H1 (cell line): ENCODE measurements at regions not wholly inside any gene's neighbourhood (a gene's known extent, or its start where the extent isn't known, plus 50 kb on each side); places are given as distances from the start of the nearest gene placed in this dataset.

Experiments used
- CTCF ChIA-PET: fragments of 300-600 bp; sonication (Branson Sonifier 250); formaldehyde crosslinking; loops from one replicate; lab custom pipeline; 2021; ENCODE audit not compliant: partially characterized antibody; lab: Charles Lee
- POLR2A ChIA-PET: fragments of 300-600 bp; sonication (Branson Sonifier 250); formaldehyde crosslinking; loops from one replicate; lab custom pipeline; 2021; ENCODE audit warnings: inconsistent platforms; ENCODE audit not compliant: partially characterized antibody; lab: Charles Lee
- DNase-seq, 2 experiments: peaks; one replicate each; pipeline versions ENCODE4 v3.0.0 to v3.0.0-alpha.2; 2010 to 2022; ENCODE audit warnings: low spot score in 2 of 2, low read depth in 1 of 2, mixed read lengths in 1 of 2
- FAIRE-seq: peaks from 2 replicates; lab custom pipeline; 2011; peaks lifted over from hg19 to GRCh38; lab: Jason Lieb, UNC
- H2AFZ ChIP-seq: 2 replicates; pipeline ENCODE4 v1.8.1; 2012; ENCODE audit warnings: low read length, inconsistent platforms
- H2AK5ac ChIP-seq: 2 replicates; pipeline ENCODE4 v1.6.1; 2013; ENCODE audit warnings: low read depth, low read length
- H2BK120ac ChIP-seq: replicated peaks from 2 replicates; pipeline ENCODE3; 2013; ENCODE audit warnings: low read depth, low read length, inconsistent platforms
- H2BK12ac ChIP-seq: 2 replicates; pipeline ENCODE4 v1.6.1; 2013; ENCODE audit warnings: low read depth, low read length
- H2BK15ac ChIP-seq: 2 replicates; pipeline ENCODE4 v1.6.1; 2013; ENCODE audit warnings: low read length
- H2BK20ac ChIP-seq: 2 replicates; pipeline ENCODE4 v1.6.1; 2013; ENCODE audit warnings: low read length
- H2BK5ac ChIP-seq: 2 replicates; pipeline ENCODE4 v1.6.1; 2013; ENCODE audit warnings: low read depth, low read length
- H3K14ac ChIP-seq: 2 replicates; pipeline ENCODE4 v1.6.1; 2013; ENCODE audit warnings: inconsistent platforms; ENCODE audit not compliant: insufficient read length
- H3K18ac ChIP-seq: 2 replicates; pipeline ENCODE4 v1.6.1; 2013; ENCODE audit warnings: low read length; ENCODE audit errors: extremely low read depth
- H3K23ac ChIP-seq: 2 replicates; pipeline ENCODE4 v1.6.1; 2013; ENCODE audit warnings: inconsistent platforms; ENCODE audit not compliant: insufficient read length
- H3K23me2 ChIP-seq: 2 replicates; pipeline ENCODE4 v1.6.1; 2013; ENCODE audit warnings: low read depth, low read length
- H3K27ac ChIP-seq: 2 replicates; pipeline ENCODE4 v1.6.1; 2011; ENCODE audit warnings: low read depth, low read length, inconsistent platforms
- H3K27me3 ChIP-seq, 4 experiments: replicated peaks in 1 of 4; 1 replicate in 1 of 4; 2 replicates in 3 of 4; pipeline versions ENCODE4 v1.6.1 to v1.8.1; 2011 to 2013; ENCODE audit warnings: low read length in 3 of 4, mild to moderate bottlenecking in 3 of 4, inconsistent platforms in 2 of 4, mixed read lengths in 2 of 4, moderate library complexity in 1 of 4; ENCODE audit not compliant: control insufficient read depth in 3 of 4, insufficient read depth in 3 of 4; ENCODE audit errors: extremely low read depth in 1 of 4
- H3K36me3 ChIP-seq, 4 experiments: 2 replicates each; pipeline versions ENCODE4 v1.6.1 to v1.8.1; 2011 to 2013; ENCODE audit warnings: mild to moderate bottlenecking in 4 of 4, low read length in 3 of 4, moderate library complexity in 2 of 4, control low read depth in 1 of 4, inconsistent platforms in 1 of 4; ENCODE audit not compliant: insufficient read depth in 4 of 4, control insufficient read depth in 2 of 4
- H3K4ac ChIP-seq: replicated peaks from 2 replicates; pipeline ENCODE3; 2013; ENCODE audit warnings: low read length, low read depth, mixed read lengths, inconsistent platforms; ENCODE audit not compliant: insufficient read length
- H3K4me1 ChIP-seq, 4 experiments: replicated peaks in 1 of 4; 1 replicate in 1 of 4; 2 replicates in 3 of 4; pipeline versions ENCODE4 v1.6.1 to v1.8.1; 2011 to 2013; ENCODE audit warnings: low read length in 3 of 4, inconsistent platforms in 2 of 4, mixed read lengths in 1 of 4; ENCODE audit not compliant: insufficient read depth in 4 of 4, control insufficient read depth in 3 of 4
- H3K4me2 ChIP-seq, 2 experiments: 2 replicates each; pipeline versions ENCODE4 v1.6.1 to v1.8.1; 2011 to 2013; ENCODE audit warnings: low read depth in 2 of 2, low read length in 2 of 2, control low read depth in 1 of 2, inconsistent platforms in 1 of 2, mild to moderate bottlenecking in 1 of 2; ENCODE audit not compliant: insufficient read depth in 1 of 2
- H3K4me3 ChIP-seq, 4 experiments: fragments of 200-600, 300-600 bp in 1 of 4; sonication (generic), shearing (Covaris generic), sonication (Bioruptor Twin) in 1 of 4; 2 replicates each; pipeline versions ENCODE4 v1.5.1 to v1.8.1; 2011 to 2016; ENCODE audit warnings: low read length in 4 of 4, low read depth in 3 of 4, control low read depth in 2 of 4, inconsistent platforms in 2 of 4, mild to moderate bottlenecking in 2 of 4, mixed read lengths in 1 of 4, moderate library complexity in 1 of 4; ENCODE audit not compliant: insufficient read depth in 2 of 4; ENCODE audit errors: extremely low read depth in 1 of 4
- H3K56ac ChIP-seq: replicated peaks from 2 replicates; pipeline ENCODE3; 2013; ENCODE audit warnings: low read depth, mild to moderate bottlenecking, mixed read lengths, low read length, inconsistent platforms; ENCODE audit not compliant: insufficient read length
- H3K79me1 ChIP-seq: 2 replicates; pipeline ENCODE4 v1.6.1; 2013; ENCODE audit warnings: low read depth, low read length, control low read depth
- H3K79me2 ChIP-seq, 2 experiments: 2 replicates each; pipeline versions ENCODE4 v1.6.1 to v1.8.1; 2012 to 2013; ENCODE audit warnings: low read length in 2 of 2, mild to moderate bottlenecking in 2 of 2, inconsistent platforms in 1 of 2; ENCODE audit not compliant: insufficient read depth in 2 of 2, control insufficient read depth in 1 of 2
- H3K9ac ChIP-seq, 4 experiments: replicated peaks in 1 of 4; 1 replicate in 1 of 4; 2 replicates in 3 of 4; pipeline versions ENCODE4 v1.6.1 to v1.8.1; 2011 to 2013; ENCODE audit warnings: low read depth in 3 of 4, low read length in 3 of 4, control low read depth in 2 of 4, mild to moderate bottlenecking in 2 of 4, moderate library complexity in 2 of 4, inconsistent platforms in 1 of 4; ENCODE audit errors: extremely low read depth in 1 of 4
- H3K9me3 ChIP-seq, 2 experiments: 2 replicates each; pipeline versions ENCODE4 v1.6.1 to v1.8.1; 2012 to 2013; ENCODE audit warnings: mild to moderate bottlenecking in 2 of 2, moderate library complexity in 2 of 2, control low read depth in 1 of 2, inconsistent platforms in 1 of 2, low read depth in 1 of 2, low read length in 1 of 2, mixed read lengths in 1 of 2; ENCODE audit not compliant: insufficient read depth in 2 of 2
- H4K20me1 ChIP-seq, 2 experiments: replicated peaks in 1 of 2; 2 replicates each; pipeline versions ENCODE3 to v1.8.1; 2011 to 2013; ENCODE audit warnings: inconsistent platforms in 2 of 2, low read length in 2 of 2, mild to moderate bottlenecking in 1 of 2; ENCODE audit not compliant: insufficient read depth in 2 of 2, control insufficient read depth in 1 of 2
- H4K5ac ChIP-seq: 2 replicates; pipeline ENCODE4 v1.6.1; 2013; ENCODE audit warnings: low read length, low read depth, mixed read lengths, inconsistent platforms; ENCODE audit not compliant: insufficient read length
- H4K8ac ChIP-seq: 2 replicates; pipeline ENCODE4 v1.8.0; 2013; ENCODE audit warnings: mild to moderate bottlenecking, moderate library complexity, low read length, inconsistent platforms; ENCODE audit not compliant: insufficient read depth; ENCODE audit errors: extremely low read depth
- H4K91ac ChIP-seq: replicated peaks from 2 replicates; pipeline ENCODE3; 2013; ENCODE audit warnings: low read length, mixed read lengths, inconsistent platforms; ENCODE audit not compliant: insufficient read length
- RBBP5 ChIP-seq: IDR thresholded peaks from 2 replicates; pipeline ENCODE4 v1.7.1; 2012; ENCODE audit warnings: low read depth, mild to moderate bottlenecking, inconsistent platforms, low read length, moderate library complexity, borderline replicate concordance
- WGBS, 2 experiments: shearing (Covaris generic) in 1 of 2; methylation state at CpG; one replicate each; pipeline versions ENCODE4 v1.1.6 to v1.1.7; 2013 to 2015; ENCODE audit warnings: low lambda C conversion rate in 2 of 2, mixed read lengths in 2 of 2, inconsistent platforms in 1 of 2, low coverage in 1 of 2, missing lambda C conversion rate in 1 of 2; ENCODE audit not compliant: insufficient replicate concordance in 2 of 2, insufficient coverage in 1 of 2, insufficient read length in 1 of 2; ENCODE audit errors: extremely low coverage in 1 of 2, missing lambda C conversion rate in 1 of 2; 5-methylcytosine and 5-hydroxymethylcytosine counted together

GRCh38 chr10:2212244-2212834 is 475.0 kb upstream of the ADARB2 start:
- H4K20me1 ChIP-seq: no peaks in the 10 kb centered on the region
- no peak for DNase-seq
- no peak for FAIRE-seq
- H2BK20ac ChIP-seq: no peak overlapping the region
- no peak overlapping the region for H3K27ac ChIP-seq
- H3K23me2 ChIP-seq: peaks cover 3% of the 10 kb centered on the region; the same call in 1 of the 2 replicates
- POLR2A ChIA-PET: interaction anchor here (1.2 kb wide), 1 partner anchor 18 kb away, joined by 3 read pairs; no protein-coding TSS in a partner anchor
- H2AK5ac ChIP-seq: no peak overlapping the region
- no peak overlapping the region for H3K56ac ChIP-seq
- no peaks in the 10 kb centered on the region for H3K4me1 ChIP-seq
- H3K4me3 ChIP-seq: no peak overlapping the region
- no peak overlapping the region for H2BK120ac ChIP-seq
- no peaks in the 10 kb centered on the region for H3K79me1 ChIP-seq
- no peak overlapping the region for H4K8ac ChIP-seq
- H3K79me2 ChIP-seq: no peaks in the 10 kb centered on the region
- no peak overlapping the region for H3K18ac ChIP-seq
- no peak overlapping the region for H3K14ac ChIP-seq
- no peak overlapping the region for H3K4ac ChIP-seq
- H2BK15ac ChIP-seq: no peak overlapping the region
- H4K91ac ChIP-seq: no peak overlapping the region
- H3K9me3 ChIP-seq: no peaks in the 10 kb centered on the region
- no peak overlapping the region for H2BK5ac ChIP-seq
- no peak overlapping the region for H2BK12ac ChIP-seq
- WGBS, 2 experiments: 87% methylated on average over 11 of the region's 11 CpGs; no CpG with 5 or more reads in 1 of the 2 experiments
- H3K36me3 ChIP-seq: no peaks in the 10 kb centered on the region
- H3K27me3 ChIP-seq: no peaks in the 10 kb centered on the region
- TF ChIP-seq RBBP5: no peak
- CTCF ChIA-PET: interaction anchor here (0.6 kb wide), 1 partner anchor 131 kb away, joined by 3 read pairs; no protein-coding TSS in a partner anchor
- H4K5ac ChIP-seq: no peak overlapping the region
- no peak overlapping the region for H3K9ac ChIP-seq
- no peak overlapping the region for H3K4me2 ChIP-seq
- H2AFZ ChIP-seq: no peak overlapping the region
- no peak overlapping the region for H3K23ac ChIP-seq
